MM.1S (cell line): ENCODE measurements at regions not wholly inside any gene's neighbourhood (a gene's known extent, or its start where the extent isn't known, plus 50 kb on each side); places are given as distances from the start of the nearest gene placed in this dataset.

Source experiments
- EZH2 ChIP-seq: fragments of 300-600 bp; sonication (generic); optimal IDR thresholded peaks from 2 replicates; pipeline ENCODE3; 2017; ENCODE audit warnings: low read depth, mild to moderate bottlenecking, antibody characterized with exemption, low read length, mixed read lengths
- TF ChIP-seq, protein P1 (sequence below): fragments of 300-600 bp; sonication (generic); IDR thresholded peaks from 2 replicates; pipeline ENCODE4 v1.5.1; 2016; ENCODE audit warnings: antibody characterized with exemption, low read length, mixed read lengths

- TF ChIP-seq, protein P1, sequence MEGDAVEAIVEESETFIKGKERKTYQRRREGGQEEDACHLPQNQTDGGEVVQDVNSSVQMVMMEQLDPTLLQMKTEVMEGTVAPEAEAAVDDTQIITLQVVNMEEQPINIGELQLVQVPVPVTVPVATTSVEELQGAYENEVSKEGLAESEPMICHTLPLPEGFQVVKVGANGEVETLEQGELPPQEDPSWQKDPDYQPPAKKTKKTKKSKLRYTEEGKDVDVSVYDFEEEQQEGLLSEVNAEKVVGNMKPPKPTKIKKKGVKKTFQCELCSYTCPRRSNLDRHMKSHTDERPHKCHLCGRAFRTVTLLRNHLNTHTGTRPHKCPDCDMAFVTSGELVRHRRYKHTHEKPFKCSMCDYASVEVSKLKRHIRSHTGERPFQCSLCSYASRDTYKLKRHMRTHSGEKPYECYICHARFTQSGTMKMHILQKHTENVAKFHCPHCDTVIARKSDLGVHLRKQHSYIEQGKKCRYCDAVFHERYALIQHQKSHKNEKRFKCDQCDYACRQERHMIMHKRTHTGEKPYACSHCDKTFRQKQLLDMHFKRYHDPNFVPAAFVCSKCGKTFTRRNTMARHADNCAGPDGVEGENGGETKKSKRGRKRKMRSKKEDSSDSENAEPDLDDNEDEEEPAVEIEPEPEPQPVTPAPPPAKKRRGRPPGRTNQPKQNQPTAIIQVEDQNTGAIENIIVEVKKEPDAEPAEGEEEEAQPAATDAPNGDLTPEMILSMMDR, result no peak
- TF ChIP-seq EZH2, result no peak
Measured at GRCh38 chr15:79529157-79529785, 97.1 kb downstream of the MINAR1 start.
